ENCODE measurements at regions not wholly inside any gene's neighbourhood (a gene's known extent, or its start where the extent isn't known, plus 50 kb on each side); places are given as distances from the start of the nearest gene placed in this dataset.

DNA sequence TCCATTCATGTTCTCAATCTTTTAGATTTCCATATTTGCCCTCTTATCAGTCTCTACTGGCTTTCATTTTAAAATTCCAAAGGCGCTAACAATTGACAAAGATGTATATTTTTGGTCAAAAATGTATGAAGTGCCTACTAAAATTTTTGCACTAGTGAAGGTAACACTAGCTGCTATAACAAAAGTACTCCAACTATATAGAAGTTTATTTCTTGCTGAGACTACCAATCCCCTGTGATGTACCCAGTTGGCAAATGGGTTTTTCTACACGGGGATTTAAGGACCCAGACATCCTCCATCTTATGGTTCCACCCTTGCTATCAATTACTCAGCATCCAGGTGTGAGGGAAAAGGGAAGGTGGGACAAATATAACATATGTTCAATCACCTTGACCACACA lies 75.3 kb upstream of the TSPAN8 start:
- no peak for DNase-seq

DNA sequence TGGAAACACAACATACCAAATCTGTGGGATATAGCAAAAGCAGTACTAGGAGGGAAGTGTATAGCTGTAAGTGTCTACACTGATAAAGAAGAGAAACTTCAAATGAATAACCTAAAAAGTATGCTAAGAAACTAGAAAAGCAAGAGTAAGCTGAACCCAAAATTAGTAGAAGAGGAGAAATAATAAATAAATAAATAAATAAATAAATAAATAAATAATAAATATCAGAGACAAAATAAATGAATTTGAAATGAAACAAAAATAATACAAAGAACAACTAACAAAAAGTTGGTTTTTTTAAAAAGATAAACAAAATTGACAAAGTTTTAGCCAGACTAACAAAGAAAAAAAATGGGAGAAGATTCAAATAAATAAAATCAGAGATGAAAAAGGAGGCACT lies 72.7 kb upstream of the TSPAN8 start:
- no peak for DNase-seq

DNA sequence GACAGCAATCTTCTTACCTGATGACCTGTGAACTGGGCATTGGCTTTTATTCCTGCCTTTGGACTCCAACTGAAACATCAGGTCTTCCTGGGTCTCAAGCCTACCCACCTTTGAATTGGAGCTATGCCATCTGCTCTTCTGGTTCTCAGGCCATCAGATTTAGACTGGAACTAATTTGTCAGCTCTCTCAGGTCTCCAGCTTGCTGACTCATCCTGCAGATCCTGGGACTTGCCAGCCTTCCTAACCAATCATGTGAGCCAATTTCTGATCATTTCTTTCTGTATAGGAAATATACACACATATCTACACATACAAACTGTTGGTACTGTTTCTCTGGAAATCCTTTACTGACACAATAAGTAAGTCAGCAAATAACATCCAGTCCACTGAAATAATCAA lies 65.3 kb upstream of the TSPAN8 start:
- no peak for DNase-seq

DNA sequence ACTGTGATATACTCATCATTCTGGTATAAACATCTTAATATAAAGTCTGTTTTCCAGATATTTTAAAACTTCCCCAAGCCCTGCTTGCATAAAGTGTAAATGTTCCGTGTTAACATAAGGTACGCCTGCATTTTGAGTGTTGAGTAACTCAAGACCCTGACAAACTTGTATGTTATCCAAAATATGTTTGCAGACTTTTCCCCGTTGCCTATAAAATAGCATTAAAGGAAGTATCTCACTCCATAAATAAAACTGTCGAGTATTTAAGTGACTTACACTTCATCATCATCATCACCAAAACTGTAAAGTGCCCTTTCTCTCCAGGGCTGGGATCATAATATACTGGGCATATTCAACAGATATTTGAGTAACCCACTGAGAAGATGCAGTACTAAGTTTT lies 64.6 kb upstream of the TSPAN8 start:
- no peak for DNase-seq

DNA sequence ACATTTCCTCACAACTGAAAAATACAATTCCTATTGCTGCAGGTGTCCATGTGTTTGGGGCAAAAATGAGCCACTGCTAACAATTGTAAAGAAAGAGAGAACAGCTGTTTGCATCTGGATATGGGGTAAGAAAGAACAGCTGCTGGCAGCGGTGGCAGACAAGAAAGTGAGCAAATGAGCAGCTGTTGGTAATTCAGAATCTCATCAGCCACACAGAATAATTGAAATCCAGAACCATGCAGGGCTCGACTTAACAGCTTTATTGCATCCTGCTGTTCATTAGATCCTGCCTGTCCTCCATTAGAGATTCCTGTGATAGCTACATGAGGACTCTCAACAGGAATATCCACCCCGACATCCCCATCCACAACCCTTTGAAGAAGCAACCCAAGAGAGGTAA lies 62.5 kb upstream of the TSPAN8 start:
- DNase-seq = no peak

DNA sequence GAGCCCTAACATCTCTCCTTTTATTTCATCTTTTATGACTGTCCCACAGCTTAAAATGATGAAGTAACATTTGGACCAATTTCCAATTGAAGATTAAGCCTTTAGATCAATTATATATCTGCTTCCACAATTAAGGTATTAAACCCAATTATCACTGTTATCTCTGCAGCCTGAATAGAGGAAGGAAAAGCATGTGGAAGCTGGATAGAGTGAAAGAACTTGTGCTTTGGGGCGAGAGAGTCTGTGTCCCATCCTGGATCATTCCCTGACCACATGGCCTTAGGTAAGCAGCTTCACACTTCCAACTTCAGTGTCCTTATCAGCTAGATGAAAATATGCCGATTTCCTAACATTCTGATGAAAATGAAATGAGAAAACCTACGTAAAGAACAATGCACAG lies 61.4 kb upstream of the TSPAN8 start:
- no peak for DNase-seq

DNA sequence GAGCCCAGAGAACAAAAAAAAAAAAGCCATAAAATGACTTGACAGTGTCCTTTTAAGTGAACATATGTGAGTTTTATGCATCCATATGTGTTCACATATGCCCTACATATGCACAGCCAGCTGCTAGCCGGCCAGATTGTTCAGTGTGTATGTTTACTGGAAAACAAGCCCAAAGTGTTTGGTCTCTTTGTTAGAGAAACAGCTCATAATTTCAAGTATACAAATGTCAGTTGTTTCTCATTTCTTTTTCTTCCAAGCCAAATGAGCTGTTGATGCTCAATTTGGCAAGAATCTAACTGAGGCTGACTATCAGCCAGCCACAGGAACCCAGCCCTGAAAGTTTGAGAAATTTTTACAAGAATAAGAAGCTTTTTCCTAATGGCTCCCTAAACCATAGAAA lies 60.8 kb upstream of the TSPAN8 start:
- no peak for DNase-seq

DNA sequence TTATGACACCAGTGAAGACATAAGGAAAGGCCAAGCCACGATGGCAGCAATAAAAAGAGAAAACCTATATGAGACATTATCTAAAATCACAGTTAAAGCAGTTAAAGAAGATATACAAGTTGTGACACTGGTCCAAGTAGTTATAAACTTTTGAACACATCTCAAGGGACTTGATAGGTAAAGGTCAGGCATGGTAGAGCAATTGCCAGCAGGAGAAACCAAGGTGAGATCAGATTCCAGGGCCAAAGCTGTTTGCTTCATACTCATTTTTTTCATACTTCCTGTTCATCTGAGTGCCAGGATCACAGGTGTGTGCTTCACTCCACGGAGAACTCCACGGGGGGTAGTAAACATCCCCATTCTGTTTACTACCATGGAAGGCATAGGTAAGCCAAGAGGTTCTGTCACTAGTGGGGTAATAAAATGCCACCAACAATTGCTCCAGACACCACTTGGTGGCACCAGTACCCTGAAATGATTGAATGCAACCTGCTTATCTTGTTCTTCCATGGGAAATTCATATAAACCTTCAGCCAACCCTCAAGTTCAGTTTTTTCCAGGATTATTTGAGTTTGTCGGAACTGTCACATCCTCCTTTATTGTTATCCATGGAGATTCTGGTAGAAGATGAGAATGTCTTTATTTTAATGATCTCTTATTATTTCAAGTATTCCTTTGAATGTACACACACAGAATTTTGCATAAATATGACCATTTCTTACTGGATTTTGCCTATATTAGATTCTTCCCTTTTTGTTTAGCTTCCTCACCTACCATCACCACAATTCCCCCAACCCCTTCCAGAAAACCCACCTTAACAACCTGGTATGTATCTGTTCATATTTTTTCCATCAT lies 59.2 kb upstream of the TSPAN8 start:
- peak; percentile 51 for DNase-seq

DNA sequence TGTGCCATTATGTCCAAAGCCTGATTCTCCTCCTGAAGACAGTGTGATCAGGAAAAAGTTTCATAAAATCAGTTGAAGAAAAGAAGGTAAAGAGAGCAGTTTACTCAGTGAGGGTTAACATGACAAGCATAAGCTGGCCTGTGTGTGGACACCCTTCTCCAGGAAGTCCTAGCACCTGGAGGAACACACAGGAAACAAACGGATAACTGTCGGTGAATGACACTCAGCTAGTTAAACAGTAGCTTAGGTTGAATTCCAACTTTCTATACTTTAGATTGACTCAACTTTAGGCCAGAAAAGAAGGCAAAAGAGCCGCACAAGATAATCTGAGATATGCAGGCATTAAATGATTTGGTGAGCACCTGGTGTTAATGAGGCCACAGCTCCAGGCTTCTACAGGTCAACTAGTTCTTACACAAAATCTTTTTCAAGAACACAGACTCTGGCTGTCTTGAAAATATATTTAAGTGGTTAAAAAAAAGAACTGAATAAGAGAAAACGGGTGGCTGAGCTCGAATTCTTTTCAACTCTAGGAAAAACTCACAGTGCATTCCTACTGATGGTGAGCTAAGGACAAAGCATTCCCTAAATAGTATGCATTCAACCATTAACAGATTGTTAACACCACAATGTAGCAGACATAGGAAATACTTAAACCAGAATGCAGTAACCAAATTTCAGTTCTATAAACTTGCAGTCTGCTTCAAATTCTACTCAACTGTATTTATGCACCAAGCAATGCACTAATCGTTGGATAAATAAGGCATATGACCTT lies 56.9 kb upstream of the TSPAN8 start:
- DNase-seq = no peak

DNA sequence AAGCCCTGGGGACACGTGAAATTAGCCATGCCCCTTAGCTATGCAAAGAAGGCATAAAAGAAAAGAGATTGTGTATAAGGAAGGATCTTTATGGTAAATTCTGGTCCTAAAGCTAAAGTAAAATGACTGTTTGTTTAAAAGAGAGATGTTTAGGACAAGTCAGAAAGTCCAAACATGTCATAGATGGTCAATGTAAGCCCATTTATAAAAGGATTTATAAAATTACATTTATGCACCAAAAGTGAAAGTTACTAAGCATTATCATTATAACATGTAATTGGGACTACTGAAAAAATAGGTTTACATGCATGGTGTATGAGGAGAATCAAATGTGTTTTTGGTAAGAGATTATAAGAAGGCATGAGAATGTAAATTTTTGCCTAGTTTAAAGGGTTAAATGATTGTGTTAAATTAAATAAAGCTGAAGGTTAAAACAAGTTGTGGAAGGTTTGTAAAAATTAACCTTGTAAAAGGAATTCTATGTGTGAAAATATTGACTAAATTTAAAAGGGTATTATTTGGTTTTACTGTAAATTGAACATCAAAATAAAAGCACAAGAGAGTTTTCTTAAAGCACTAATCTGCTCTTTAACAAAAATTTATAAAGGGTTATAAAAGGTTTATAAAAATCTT lies 50.4 kb upstream of the TSPAN8 start:
- DNase-seq = no peak

All from NCI-H146 (cell line).